Epithelial cell of esophagus (primary cell): ENCODE measurements at regions not wholly inside any gene's neighbourhood (a gene's known extent, or its start where the extent isn't known, plus 50 kb on each side); places are given as distances from the start of the nearest gene placed in this dataset.

Experiments used
- DNase-seq: peaks from one replicate; pipeline ENCODE4 v3.0.0; 2010; ENCODE audit warnings: low read depth
- H3K4me3 ChIP-seq: 2 replicates; pipeline ENCODE4 v1.5.1; 2011; ENCODE audit warnings: mild to moderate bottlenecking, low read length, control low read depth
- TF ChIP-seq, protein P1 (sequence below): IDR thresholded peaks from 2 replicates; pipeline ENCODE4 v1.5.1; 2011; ENCODE audit warnings: low read depth, mild to moderate bottlenecking, low read length, control low read depth, inconsistent platforms; ENCODE audit not compliant: insufficient read depth; ENCODE audit errors: missing control alignments

GRCh38 chr7:48868916-48869315, 55.4 kb upstream of the CDC14C start:
- TF ChIP-seq, protein P1, sequence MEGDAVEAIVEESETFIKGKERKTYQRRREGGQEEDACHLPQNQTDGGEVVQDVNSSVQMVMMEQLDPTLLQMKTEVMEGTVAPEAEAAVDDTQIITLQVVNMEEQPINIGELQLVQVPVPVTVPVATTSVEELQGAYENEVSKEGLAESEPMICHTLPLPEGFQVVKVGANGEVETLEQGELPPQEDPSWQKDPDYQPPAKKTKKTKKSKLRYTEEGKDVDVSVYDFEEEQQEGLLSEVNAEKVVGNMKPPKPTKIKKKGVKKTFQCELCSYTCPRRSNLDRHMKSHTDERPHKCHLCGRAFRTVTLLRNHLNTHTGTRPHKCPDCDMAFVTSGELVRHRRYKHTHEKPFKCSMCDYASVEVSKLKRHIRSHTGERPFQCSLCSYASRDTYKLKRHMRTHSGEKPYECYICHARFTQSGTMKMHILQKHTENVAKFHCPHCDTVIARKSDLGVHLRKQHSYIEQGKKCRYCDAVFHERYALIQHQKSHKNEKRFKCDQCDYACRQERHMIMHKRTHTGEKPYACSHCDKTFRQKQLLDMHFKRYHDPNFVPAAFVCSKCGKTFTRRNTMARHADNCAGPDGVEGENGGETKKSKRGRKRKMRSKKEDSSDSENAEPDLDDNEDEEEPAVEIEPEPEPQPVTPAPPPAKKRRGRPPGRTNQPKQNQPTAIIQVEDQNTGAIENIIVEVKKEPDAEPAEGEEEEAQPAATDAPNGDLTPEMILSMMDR = no peak

DNA sequence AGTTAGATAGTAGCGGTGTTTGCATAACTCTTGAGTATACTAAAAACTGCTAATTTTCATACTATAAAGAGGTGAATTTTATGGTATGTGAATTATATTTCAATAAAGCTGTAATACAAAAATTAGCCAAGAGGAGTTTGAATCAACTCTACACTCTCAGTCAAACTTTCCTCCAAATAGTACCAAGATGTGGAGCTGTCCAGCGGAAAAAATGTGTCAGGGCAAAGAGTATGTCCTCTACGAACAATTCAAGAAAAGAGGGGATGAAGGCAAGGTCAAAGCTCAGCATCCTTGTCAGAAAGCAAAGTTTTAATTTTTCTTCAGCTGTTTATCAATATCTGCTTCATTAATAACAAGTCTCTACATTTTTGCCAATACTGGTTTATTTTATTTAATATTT, 51.8 kb upstream of the CDC14C start:
- TF ChIP-seq, protein P1 = no peak
- H3K4me3 ChIP-seq = no peak overlapping the region
- DNase-seq = no peak

More at GRCh38 chr7:48868916-48869315, 55.4 kb upstream of the CDC14C start:
- no peak overlapping the region for H3K4me3 ChIP-seq
- DNase-seq = no peak
